Fibroblast of pulmonary artery (primary cell): ENCODE measurements at regions not wholly inside any gene's neighbourhood (a gene's known extent, or its start where the extent isn't known, plus 50 kb on each side); places are given as distances from the start of the nearest gene placed in this dataset.

ENCODE experiments used
- DNase-seq: peaks from one replicate; pipeline ENCODE4 v3.0.0-alpha.2; 2010; ENCODE audit warnings: low read depth
- H3K4me3 ChIP-seq: replicated peaks from 2 replicates; pipeline ENCODE4 v1.5.1; 2011; ENCODE audit warnings: low read depth, mild to moderate bottlenecking, control low read depth, low read length, moderate library complexity
- CTCF ChIP-seq: IDR thresholded peaks from 2 replicates; pipeline ENCODE4 v1.5.1; 2011; ENCODE audit warnings: mild to moderate bottlenecking, control low read depth, low read length, inconsistent platforms; ENCODE audit errors: missing control alignments

DNA sequence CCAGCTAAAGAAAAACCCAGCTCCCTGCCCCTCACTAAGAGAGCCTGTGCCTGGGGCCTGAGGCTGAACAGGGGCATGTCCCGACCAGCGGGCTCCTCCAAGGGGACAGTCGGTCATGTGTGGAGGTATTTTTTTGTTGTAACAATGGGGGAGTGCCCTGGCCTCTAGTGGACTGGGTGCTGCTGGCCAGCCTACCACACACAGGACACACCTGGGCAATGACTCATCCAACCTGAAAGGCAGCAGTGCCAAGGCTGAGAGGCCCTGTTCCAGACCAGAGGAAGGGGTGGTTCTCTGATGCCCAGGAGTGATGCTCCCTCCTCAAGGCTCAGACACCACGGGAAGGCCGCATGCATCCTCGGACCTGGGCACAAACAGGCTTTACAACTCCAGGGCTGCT lies 181.5 kb downstream of the OLFM1 start:
- no peak for TF ChIP-seq CTCF
- no peak for DNase-seq
- no peak overlapping the region for H3K4me3 ChIP-seq

GRCh38 chr9:135269912-135270830 lies 182.7 kb downstream of the OLFM1 start:
- no peak for DNase-seq
- H3K4me3 ChIP-seq, result no peak overlapping the region
- TF ChIP-seq CTCF, result no peak

DNA sequence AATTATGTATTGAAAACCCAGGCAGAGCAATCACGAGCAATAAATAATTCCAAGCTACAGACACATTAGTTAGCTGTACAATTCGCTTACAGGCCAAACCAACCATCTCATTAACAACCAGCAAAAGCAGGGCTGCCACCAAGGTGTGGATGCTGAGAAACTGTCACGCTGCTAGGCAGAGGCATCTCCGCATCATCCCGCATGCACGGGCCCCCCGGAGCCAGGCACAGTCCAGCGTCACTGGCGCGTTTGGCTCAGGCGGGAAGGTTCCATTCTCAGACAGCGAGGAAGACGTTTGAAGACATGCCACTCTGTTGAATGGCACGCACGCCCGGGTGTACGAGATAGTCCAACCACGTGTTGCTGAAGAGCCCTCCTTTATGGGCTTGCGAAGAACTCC lies 184.0 kb downstream of the OLFM1 start:
- TF ChIP-seq CTCF, result no peak
- no peak for DNase-seq

GRCh38 chr9:135272608-135273007 lies 185.1 kb downstream of the OLFM1 start:
- TF ChIP-seq CTCF, result no peak
- DNase-seq, result no peak
- H3K4me3 ChIP-seq, result no peak overlapping the region

More for the DNA sequence above, 184.0 kb downstream of the OLFM1 start:
- H3K4me3 ChIP-seq, result no peak overlapping the region

- H3K4me3 ChIP-seq, result no peak overlapping the region
- DNase-seq, result no peak
- no peak for TF ChIP-seq CTCF
Observed at GRCh38 chr9:135273008-135273407, 185.5 kb downstream of the OLFM1 start.

DNA sequence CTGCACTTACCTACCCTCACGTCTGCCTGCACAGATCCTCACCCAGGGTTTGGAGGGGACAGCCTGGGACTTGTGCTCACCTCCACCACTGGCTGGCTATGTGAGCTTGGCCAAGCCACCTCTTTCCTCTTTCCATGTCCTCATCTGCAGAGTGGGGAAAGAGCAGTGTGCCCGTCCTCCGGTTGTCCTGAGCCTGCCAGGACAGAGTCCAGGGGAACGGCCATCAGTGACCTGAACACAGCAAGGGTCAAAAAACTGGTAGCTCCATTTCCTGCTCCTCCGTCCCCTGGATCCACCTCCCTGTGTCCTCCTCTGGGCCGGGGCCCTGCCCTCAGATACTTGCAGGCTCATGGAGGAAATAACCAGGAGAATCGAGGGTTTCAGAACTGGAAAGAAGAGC lies 187.7 kb downstream of the OLFM1 start:
- DNase-seq, result no peak
- no peak overlapping the region for H3K4me3 ChIP-seq
- TF ChIP-seq CTCF, result no peak
